GM19438 (cell line): ENCODE measurements at regions not wholly inside any gene's neighbourhood (a gene's known extent, or its start where the extent isn't known, plus 50 kb on each side); places are given as distances from the start of the nearest gene placed in this dataset.

Experiments used
- ATAC-seq: cut with Tn5 transposase; IDR thresholded peaks from one replicate; pipeline ENCODE4 v1.9.1; 2021; ENCODE audit warnings: low read depth; ENCODE audit not compliant: unreplicated experiment

DNA sequence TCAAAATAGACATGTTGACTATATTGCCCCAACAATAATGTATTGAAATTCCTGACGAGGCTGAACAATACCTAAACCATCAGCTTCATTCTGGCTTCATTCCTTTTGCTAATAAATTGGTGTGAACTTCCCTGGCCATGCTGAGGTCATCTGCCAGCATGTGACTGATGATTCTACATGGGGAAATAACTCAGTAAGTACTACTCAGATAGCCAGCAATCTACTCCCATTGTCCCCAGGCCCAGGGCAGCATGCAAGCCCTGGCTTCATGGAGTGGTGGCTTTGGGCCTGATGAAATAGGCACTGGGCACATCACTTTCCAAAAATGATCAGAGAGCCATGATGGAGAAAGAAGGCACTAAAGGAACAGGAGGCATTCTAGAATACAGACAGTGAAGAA lies 468.5 kb upstream of the PIK3C3 start:
- no peak for ATAC-seq

DNA sequence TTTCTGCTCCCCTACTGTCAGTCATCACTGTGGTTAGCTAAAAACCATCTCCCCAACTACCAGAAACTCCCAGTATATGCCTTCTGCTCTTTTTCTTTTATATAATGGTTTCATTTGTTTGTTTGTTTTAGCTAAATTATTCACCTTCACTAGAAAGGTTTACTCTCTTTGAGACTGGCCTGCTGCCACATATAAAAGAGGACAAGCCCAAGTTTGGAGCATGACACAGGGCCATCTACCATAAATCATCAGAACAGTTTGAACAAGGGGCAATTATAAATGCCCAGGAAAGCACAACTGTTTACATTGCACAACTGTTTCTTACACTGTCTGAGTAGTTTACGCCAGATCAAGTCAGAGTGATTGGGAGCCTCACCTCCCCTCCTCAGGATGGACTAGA lies 471.0 kb upstream of the PIK3C3 start:
- no peak for ATAC-seq

DNA sequence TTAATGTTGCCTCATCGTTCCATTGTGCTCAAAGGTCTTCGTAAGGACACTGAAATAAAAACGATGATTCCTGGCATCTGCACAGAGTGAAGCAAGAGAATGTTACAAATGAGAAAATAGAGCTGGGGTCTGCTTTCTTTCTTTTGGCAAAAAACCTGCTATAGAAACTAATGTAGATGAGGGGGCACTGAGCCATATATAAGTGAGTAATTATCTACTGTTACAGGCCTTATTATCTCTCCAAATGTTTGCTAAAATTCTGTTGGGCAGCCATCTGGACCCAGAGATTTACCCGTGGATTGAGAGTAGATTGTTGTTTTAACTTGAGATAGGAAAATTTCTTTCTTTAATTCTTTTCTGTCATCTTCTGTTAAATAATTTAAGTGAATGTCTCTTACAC lies 472.5 kb upstream of the PIK3C3 start:
- ATAC-seq: no peak

DNA sequence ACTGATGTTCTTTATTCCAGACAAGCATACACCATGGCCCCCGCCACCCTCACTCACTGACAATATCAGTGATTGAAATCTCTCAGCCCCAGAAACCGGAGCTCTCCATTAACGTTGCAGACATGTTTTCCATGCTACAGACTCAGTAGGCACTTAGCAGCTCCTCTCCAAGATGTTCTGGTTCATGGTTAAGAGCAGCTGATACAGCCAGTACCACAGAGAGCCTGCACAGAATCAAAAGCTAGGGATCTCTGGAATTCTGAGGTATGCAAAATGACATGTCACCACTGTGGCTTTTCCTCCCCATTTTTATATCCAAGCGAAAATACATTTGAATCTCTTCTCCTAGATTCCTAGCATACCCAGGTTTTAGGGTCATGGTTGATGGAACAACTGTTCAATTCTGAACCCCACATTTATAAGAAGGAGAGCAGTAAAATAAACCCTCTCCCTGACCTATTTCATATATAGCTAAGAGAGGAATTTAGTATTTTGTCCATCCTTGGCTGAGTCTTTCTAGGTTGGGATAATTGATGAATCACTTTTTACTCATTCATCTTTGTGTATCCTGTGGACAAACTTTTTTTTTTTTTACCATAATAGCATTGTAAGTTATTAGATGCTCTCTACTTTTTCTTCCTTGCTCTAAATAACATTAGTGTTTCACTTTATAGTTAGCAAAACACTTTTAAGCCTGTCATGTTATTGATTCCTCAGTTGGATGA lies 488.4 kb upstream of the PIK3C3 start:
- ATAC-seq: no peak

DNA sequence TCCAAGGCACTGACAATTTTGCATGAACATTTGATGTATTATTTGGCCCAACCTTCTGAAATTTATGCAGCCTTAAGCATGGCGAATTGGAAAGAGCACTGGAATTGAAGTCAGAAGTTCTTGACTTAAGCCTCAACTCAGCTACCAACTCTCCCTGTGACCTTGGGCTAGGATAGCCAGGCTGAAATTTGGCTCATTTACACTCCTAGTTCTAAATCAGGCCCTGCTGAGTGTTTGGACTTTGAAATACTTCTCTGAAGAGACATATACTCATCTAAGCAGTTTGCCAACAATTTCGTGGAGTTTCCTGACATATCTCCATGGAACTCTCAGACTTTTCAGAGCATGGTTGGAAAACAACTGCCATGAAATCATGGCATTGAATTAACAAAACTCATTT lies 489.6 kb upstream of the PIK3C3 start:
- no peak for ATAC-seq

DNA sequence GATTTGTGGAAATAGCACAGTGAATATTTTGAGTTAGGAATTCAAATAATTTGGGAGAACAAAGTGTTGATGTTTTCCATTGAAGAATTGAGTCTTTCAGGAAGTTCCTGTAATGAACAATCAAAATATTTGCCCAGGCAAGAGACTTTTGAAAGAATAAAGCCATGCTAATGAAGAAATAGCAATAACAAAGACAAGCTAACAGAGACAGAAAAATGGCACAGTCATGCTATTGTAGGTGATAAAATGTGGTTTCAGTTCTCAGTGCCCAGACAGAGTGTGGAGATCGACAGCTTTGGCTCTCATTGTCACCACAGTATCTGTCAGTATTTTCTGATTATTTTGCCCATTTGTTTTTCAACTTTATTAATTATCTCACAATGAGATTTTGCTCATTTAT lies 490.8 kb upstream of the PIK3C3 start:
- no peak for ATAC-seq

DNA sequence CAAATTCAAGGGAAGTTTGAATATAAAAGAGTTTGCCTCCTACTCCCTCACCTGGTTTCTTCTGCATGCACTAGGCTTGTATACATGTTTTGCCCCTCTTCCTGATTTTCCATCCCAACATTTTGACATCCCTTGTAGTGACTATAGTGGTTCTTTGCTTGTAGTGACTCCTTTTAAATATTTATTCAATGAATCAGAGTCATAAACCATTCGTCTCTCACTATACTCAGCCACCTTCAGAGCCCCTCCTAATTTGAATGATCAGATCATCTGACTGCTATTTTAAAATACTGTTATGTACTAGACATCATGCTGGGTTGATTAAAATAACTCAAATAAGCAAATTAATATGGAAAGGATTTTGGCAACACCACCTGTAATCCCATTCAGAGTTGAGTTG lies 492.1 kb upstream of the PIK3C3 start:
- ATAC-seq: no peak

DNA sequence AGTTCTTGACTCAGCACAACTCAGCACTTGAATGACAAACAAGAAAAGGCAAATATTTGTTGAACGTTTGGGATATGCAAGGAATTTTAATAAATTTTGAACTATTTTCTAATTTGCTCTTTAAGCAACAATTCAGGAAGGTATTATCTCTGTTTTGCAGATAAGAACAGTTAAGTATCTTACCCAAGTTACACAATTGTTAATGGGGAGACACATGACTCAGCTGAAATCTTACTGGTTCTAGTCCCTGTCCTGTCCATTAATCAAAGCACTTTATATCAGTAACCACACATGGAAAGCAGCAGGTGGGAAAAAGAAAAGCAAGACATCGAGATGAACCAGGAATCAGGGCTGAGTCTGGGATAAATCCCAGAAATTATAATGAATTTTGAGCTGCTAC lies 493.9 kb upstream of the PIK3C3 start:
- ATAC-seq: no peak

DNA sequence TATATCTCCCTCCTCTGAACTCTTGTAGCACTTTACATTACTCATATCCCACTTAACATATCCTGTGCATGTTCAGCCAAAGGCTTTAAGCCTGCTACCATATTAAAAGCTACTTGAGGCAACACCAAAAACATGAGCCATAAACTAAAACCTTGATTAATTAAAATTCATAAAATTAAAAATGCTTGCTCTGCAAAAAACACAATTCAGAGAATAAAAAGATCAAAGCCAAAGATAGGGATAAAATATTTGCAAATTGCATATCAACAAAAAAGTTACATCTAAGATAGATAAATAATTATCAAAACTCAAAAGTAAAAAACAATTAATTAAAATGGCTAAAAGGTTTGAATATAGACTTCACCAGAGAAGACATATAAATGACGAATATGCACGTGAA lies 495.4 kb upstream of the PIK3C3 start:
- no peak for ATAC-seq

DNA sequence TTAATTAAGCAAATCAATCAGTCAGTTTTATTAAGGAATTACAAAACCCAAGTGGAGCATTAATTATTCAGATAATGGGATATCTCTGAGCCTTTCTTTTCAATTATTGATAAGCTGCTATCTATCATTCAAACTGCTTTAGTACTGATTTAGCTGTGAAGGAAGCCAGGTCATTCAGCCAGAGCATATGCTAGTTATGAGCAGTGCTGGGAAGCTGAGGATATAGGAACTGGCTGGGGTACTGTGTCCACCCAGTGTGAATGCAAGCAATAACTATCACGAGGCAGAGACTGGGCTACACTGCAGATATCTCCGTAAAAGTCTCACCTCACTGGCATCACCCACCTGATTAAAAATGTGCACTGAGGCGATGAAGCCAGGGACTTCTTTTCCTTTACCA lies 496.7 kb upstream of the PIK3C3 start:
- no peak for ATAC-seq

DNA sequence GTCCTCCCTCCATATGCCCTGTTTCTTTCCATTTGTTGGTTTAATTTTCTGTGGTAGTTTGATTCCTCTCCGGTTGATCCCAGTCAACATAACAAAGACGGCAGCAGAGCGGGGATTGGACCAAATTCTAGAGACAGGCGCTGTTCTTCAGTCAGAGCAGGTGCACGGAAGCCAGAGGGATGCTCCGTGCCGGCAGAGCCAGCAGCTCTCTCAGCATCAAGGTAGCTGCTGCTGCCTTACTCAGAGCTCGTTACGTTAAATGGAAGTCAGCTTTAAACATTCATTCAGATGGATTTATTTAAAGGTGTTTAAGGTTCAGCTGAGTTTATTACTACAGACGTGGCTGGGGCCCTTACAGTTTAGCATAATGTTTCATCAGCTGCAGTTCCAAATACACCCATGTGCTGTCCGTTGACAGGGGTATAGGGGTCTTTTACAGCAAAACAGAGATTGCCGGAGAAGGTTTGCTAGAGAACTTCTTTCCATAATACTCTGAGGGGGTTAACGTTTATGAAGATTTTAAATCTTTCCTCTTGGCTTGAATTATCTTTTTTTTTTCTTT lies 497.2 kb upstream of the PIK3C3 start:
- no peak for ATAC-seq

DNA sequence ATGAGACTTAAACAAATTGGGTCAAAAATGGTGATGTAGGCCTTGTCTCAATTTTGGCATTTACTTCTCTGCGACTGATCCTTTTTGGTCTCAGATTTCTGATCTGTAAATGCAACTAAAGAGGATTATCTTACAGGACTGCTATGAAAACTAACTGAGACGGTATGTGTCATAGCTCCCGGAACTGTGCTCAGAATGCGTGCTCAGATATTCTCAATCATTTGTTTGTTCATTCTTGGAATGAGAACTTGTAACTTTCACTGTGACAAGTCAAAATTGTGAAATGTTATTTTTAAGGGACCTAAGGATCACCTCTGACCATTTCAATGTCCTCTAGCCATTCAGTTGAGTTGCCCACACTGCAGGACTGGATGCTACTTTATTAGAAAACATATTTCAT lies 498.2 kb upstream of the PIK3C3 start:
- no peak for ATAC-seq

DNA sequence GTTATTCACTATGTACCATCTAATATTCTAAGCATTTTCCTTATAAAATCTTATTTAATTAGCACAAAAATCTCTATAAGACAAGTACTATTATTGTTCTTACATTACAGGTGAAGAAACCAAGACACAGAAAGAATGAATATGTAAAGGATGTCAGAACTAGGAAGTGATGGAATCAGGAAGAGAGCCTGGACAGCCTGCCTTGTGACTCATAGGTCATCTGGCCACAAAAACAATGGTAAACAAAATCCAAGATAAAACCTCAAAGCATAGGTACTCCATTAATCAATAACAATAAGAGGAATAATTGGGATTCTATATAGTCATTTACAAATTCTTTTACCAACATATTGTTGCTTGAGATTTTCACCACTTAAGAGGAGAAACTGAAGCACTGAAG lies 505.4 kb upstream of the PIK3C3 start:
- ATAC-seq: no peak

DNA sequence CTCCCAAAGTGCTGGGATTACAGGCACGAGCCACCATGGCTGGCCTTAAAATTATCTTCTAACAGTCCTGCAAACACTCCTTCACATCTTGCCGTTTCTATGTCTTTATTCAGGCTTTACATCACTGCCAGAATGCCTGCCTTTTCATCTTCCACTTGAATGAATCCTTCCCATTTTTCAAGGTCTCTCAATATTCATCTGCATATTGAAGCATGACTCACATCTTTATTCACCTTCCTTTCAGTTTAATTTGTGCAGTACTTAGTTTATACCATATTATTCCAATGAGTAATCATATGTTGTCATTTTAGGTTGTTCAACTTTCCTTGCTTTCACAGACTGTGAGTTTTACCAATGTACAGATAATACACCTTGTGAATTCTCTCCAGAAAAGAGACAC lies 510.1 kb upstream of the PIK3C3 start:
- no peak for ATAC-seq

DNA sequence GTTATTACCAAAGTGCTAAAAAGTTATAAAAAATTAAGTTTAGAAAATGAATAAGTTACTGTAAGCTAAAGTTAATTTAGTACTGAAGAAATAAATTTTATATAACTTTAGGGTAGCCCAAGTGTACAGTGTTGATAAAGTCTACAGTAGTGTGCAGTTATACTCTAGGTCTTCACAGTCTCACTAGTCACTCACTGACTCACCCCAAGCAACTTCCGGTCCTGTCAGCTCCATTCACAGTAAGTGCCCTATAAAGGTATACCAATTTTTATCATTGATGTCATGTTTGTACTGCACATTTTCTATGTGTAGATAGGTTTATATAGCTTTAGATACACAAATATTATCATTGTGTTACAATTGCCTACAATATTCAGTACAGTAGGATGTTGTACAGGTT lies 518.3 kb upstream of the PIK3C3 start:
- ATAC-seq: no peak

DNA sequence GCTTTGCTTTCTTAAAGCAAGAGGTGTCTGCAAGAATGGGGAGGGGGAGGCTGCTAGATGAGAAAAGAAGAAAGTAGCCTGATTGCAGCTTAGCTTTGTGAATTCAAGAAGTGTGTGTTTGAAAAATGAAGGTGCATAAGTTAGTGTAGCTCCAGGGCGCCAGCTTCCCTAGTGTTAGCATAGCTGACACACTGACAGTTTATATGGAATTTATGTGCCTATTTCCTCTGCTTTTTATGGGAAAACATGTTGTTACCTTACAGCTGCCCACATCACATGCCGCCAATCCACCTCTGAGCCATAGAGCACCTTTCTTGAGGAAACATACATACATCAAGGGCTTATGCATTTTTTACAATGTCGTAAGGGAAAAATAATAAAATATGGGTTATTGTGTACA lies 536.4 kb upstream of the PIK3C3 start:
- ATAC-seq: no peak

DNA sequence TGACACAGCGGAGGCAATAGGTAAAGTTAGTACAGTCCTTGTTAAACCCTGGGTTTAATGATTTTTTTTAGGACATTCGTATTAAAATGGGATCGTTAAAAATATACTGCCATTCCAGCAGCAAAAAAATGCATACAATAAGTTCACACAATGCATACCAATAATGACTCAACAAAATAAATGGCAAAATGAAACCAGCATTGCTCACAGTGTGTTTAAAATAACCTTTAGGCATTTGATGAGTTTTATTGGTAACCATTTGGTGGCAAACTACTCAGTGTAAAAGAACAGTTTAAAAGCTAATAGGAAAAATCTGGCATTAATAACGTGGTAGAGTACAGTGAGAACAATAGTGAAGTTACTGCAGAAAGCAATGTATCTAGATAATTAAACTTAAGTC lies 539.0 kb upstream of the PIK3C3 start:
- ATAC-seq: no peak

DNA sequence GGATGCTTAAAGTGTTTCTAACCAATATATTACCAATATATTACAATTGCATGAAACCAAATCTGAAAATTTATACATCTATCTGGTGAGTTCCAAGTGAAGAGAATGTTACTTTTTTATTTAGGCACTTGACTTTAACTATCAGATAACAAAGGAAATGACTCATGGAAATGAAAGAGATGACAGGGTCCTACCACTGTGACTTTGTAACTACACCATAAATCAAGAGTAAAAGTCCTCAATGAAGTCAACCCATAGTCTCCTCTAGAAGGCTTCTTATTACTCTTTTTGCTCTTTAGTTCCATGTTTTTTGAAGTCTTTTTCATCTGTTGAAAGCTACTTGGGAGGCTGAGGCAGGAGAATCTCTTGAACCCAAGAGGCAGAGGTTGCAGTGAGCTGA lies 545.0 kb upstream of the PIK3C3 start:
- ATAC-seq: no peak

DNA sequence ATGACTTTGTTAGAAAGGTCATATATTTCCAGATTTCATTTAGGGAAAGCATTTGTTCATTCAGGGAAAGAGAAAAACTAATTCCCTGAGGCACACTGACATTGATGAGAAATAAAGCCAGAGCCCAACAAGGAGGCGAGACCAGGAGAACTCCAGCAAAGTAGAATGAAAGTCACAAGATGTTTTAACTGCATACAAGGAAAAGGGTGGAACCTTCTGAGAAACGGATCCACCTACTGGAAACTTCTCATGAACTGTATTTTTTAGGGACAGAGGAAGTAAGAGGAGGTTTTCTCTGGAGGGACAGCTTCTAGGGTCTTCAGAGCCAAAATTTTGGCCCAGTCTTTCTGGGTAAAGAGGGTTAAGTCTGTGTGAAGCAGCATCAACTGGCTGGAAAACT lies 548.2 kb upstream of the PIK3C3 start:
- no peak for ATAC-seq

DNA sequence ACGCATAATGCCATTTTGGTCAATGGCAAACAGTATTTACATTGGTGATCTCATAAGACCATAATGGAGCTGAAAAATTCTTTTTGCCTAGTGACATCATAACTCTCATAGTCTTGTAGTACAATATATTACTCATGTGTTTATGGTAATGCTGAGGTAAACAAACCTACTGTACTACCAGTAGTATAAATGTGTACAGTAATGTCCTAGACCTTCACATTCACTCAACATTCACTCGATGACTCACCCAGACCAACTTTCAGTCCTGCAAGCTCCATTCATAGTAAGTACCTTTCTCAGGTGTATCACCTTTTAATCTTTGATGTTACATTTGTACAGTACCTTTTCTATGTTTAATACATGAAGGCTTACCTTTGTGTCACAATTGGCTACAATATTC lies 558.2 kb upstream of the PIK3C3 start:
- no peak for ATAC-seq

DNA sequence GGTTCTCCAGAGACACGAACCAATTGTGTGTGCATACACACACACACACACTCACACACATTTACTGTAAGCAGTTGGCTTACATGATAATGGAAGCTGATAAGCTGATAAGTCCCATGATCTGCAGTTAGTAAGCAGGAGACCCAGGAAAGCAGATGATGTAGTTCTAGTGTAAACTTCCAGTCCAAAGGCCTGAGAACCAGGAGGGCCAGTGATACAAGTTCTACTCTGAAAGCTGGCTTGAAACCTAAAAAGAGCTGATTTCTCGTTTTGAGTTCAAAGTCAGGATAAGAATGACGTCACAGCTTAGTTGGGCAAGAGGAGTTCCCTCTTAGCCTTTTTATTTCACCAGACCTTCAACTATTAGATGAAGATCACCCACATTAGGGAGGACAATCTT lies 558.8 kb upstream of the PIK3C3 start:
- no peak for ATAC-seq

DNA sequence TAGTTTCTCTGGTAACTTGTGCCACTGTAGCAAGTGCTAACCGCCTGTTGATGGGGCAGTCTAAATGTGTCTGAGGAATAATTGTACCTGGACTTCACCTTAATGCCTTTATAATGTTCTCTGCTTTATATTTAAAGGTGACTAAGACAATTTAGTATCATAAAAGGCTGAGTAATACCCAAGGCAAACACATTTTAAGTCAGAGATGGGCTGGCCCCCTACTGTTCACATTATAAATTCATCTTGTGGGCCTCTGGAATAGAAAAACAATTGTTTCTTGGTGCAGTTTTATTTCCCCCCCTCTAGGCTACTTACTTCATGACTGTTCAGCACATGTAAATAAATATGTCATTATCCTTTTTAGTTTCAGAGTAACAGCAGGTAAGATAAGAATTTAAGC lies 559.3 kb upstream of the PIK3C3 start:
- ATAC-seq: no peak
